Esophagus muscularis mucosa (tissue), 4 donors: ENCODE measurements at regions not wholly inside any gene's neighbourhood (a gene's known extent, or its start where the extent isn't known, plus 50 kb on each side); places are given as distances from the start of the nearest gene placed in this dataset.

ENCODE experiments used
- DNase-seq: peaks from one replicate; pipeline ENCODE4 v3.0.0-alpha.2; 2017; ENCODE audit errors: extremely low spot score
- H3K27ac ChIP-seq, 4 donors: fragments of 200-600 bp; sonication (generic); replicated peaks in 1 of 4; 1 replicate in 3 of 4; 2 replicates in 1 of 4; pipeline ENCODE4 v1.5.1; 2016 to 2019; ENCODE audit warnings: mild to moderate bottlenecking in 1 of 4
- H3K27me3 ChIP-seq, 4 donors: fragments of 200-600 bp; sonication (generic); one replicate each; pipeline versions ENCODE4 v1.5.1 to v1.6.0; 2016 to 2019
- H3K36me3 ChIP-seq, 4 donors: fragments of 200-600 bp; sonication (generic); one replicate each; pipeline ENCODE4 v1.5.1; 2016 to 2019
- H3K4me1 ChIP-seq, 4 donors: fragments of 200-600 bp; sonication (generic); one replicate each; pipeline ENCODE4 v1.5.1; 2016 to 2019
- H3K4me3 ChIP-seq, 4 donors: fragments of 200-600 bp; sonication (generic); 1 replicate in 2 of 4; 2 replicates in 2 of 4; pipeline ENCODE4 v1.5.1; 2016 to 2019; ENCODE audit warnings: mild to moderate bottlenecking in 4 of 4, moderate library complexity in 1 of 4
- H3K9me3 ChIP-seq, 4 donors: fragments of 200-600 bp; sonication (generic); 1 replicate in 3 of 4; 2 replicates in 1 of 4; pipeline ENCODE4 v1.5.1; 2016 to 2019
- EP300 ChIP-seq: sonication (generic); formaldehyde crosslinking; IDR thresholded peaks from one replicate; pipeline ENCODE4 v1.6.1; 2017; ENCODE audit warnings: antibody characterized with exemption
- POLR2A ChIP-seq: fragments of 450-650 bp; IDR thresholded peaks from one replicate; pipeline ENCODE4 v1.6.1; 2017; ENCODE audit warnings: antibody characterized with exemption, moderate library complexity, mild to moderate bottlenecking, low read depth
- POLR2AphosphoS5 ChIP-seq, 2 donors: sonication (generic); formaldehyde crosslinking; IDR thresholded peaks; one replicate each; pipeline ENCODE4 v1.6.1; 2017; ENCODE audit warnings: antibody characterized with exemption in 2 of 2
- WGBS: methylation state at CpG from one replicate; pipeline ENCODE4 v1.1.5; 2018; 5-methylcytosine and 5-hydroxymethylcytosine counted together
- intact Hi-C: fragments of 100-400 bp; cut with DNase I; formaldehyde crosslinking; loops from one replicate; pipeline ENCODE4 v1.15.1; 2023
- TF ChIP-seq, protein P1 (sequence below), 3 experiments: fragments of 200-600 bp in 2 of 3; fragments of 450-650 bp in 1 of 3; sonication (generic) in 2 of 3; IDR thresholded peaks; one replicate each; pipeline ENCODE4 v1.5.1; 2017 to 2019; ENCODE audit warnings: antibody characterized with exemption in 3 of 3, mild to moderate bottlenecking in 2 of 3, moderate library complexity in 1 of 3

DNA sequence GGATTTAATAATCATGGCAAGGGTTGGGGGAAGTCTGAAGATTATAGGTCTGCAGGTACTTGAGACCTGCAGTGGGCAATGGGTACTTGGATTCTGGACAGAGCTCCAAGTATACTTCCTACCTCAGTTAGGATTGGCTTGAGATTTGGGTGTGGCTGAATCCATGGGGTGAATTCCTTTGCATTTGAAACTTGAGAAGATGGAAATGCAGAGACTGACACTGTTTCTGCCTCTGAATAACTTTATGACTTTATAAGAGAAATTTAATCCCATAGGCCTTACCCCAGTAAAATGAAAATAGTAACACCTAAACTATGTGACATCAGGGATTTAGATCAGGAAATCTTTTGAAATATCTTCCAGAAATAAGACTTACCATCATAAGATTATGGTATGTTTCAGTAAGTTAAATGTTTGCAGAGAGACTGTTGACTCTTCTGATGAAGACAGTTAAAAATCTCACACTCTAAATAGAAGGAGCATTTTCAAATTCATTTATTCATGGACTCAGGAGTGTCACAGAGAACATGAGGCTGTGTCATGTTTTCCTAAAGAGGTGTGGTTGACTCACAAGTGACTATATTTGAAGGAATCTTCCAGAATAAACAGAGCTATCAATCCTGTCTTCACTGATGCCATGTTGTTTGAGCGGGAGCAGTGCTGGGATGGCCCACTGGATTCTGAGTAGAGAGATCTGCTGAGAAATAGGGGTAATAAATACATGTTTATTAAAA lies 513.5 kb upstream of the NR3C2 start:
- 81% methylated on average over 1 of the region's 1 CpG for WGBS
- TF ChIP-seq EP300 = no peak
- no peak for TF ChIP-seq POLR2AphosphoS5 (IDR thresholded peaks at IDR 0.05)
- TF ChIP-seq, protein P1, sequence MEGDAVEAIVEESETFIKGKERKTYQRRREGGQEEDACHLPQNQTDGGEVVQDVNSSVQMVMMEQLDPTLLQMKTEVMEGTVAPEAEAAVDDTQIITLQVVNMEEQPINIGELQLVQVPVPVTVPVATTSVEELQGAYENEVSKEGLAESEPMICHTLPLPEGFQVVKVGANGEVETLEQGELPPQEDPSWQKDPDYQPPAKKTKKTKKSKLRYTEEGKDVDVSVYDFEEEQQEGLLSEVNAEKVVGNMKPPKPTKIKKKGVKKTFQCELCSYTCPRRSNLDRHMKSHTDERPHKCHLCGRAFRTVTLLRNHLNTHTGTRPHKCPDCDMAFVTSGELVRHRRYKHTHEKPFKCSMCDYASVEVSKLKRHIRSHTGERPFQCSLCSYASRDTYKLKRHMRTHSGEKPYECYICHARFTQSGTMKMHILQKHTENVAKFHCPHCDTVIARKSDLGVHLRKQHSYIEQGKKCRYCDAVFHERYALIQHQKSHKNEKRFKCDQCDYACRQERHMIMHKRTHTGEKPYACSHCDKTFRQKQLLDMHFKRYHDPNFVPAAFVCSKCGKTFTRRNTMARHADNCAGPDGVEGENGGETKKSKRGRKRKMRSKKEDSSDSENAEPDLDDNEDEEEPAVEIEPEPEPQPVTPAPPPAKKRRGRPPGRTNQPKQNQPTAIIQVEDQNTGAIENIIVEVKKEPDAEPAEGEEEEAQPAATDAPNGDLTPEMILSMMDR (IDR thresholded peaks at IDR 0.05) = no peak
- TF ChIP-seq POLR2A = no peak

DNA sequence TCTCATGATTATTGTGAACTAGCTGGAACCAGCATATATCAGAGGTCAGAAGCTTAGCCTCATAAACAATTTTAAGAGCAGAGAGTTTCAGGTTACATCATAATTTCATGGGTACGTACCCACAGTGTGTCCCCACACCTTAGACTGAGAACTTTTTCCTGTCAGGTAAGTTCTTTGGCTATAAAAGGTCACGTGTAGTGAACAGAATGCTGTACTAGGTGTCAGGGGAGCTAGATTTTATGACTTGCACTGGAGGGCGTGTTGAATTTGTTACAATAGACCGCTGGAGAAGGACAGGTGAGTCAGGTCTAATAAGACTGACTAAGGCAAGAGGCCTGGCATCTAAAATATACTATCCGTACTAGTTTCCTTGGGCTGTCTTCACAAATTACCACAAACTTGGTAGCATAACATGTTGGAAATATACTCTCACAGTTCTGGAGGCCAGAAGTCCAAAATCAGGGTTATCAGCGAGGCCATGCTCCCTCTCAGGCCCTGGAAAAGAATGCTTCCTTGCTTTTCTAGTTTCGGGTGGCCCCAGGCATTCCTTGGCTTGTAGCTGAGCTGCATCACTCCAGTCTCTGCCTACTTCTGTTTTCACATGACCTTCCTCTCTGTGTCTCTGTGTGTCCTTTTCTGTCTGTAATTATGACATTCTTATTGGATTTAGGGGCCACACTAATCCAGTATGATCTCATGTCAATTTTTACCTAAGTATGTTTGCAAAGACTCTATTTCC lies 512.0 kb upstream of the NR3C2 start:
- intact Hi-C loops = no loop called here
- H3K27me3 ChIP-seq = no peaks in the 10 kb centered on the region
- 89% methylated on average over 7 of the region's 7 CpGs for WGBS

More for the DNA sequence above, 513.5 kb upstream of the NR3C2 start:
- no peak overlapping the region for H3K27ac ChIP-seq
- H3K4me1 ChIP-seq = no peaks in the 10 kb centered on the region
- H3K27me3 ChIP-seq = no peaks in the 10 kb centered on the region
- H3K36me3 ChIP-seq = no peaks in the 10 kb centered on the region
- no peak overlapping the region for H3K4me3 ChIP-seq
- no peaks in the 10 kb centered on the region for H3K9me3 ChIP-seq
- intact Hi-C loops = no loop called here
- no peak for DNase-seq

DNA sequence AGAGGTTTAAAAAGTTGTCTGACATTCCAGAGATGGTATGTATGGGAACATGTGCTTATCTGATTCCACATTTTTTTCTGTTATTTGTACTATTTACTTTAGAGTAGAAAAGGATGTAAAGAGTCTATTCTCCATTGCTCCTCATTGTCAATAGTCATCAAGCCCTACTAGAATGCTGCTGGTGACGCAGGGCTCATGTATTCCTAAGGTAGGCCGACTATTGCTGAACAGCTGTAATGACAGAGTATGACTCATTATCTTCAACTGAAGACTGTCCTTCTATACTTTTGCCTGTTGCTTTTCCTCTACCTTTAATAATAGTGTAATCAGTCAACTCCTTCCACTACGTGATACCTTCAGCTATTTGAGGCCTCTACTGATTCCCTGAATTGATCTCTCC lies 509.1 kb upstream of the NR3C2 start:
- DNase-seq = no peak
- no peaks in the 10 kb centered on the region for H3K9me3 ChIP-seq
- H3K27me3 ChIP-seq = no peaks in the 10 kb centered on the region
- intact Hi-C loops = no loop called here
- H3K4me1 ChIP-seq = peaks cover 0 to 7% (median 1%) of the 10 kb centered on the region in 4 donors
- H3K27ac ChIP-seq = no peak overlapping the region
- no peak overlapping the region for H3K4me3 ChIP-seq
- TF ChIP-seq POLR2A (no peak), EP300 (no peak), POLR2AphosphoS5 (IDR thresholded peaks at IDR 0.05) (no peak)
- TF ChIP-seq, protein P1 (IDR thresholded peaks at IDR 0.05) = no peak
- 63% methylated on average over 3 of the region's 3 CpGs for WGBS
- H3K36me3 ChIP-seq = no peaks in the 10 kb centered on the region

More for the DNA sequence above, 512.0 kb upstream of the NR3C2 start:
- no peak for TF ChIP-seq POLR2A
- no peak for TF ChIP-seq EP300
- TF ChIP-seq, protein P1 (IDR thresholded peaks at IDR 0.05) = no peak
- no peak for TF ChIP-seq POLR2AphosphoS5 (IDR thresholded peaks at IDR 0.05)
- H3K4me3 ChIP-seq = no peak overlapping the region
- peaks cover 0 to 7% (median 1%) of the 10 kb centered on the region in 4 donors for H3K4me1 ChIP-seq
- no peak for DNase-seq
- H3K27ac ChIP-seq = no peak overlapping the region
- no peaks in the 10 kb centered on the region for H3K9me3 ChIP-seq
- H3K36me3 ChIP-seq = no peaks in the 10 kb centered on the region

DNA sequence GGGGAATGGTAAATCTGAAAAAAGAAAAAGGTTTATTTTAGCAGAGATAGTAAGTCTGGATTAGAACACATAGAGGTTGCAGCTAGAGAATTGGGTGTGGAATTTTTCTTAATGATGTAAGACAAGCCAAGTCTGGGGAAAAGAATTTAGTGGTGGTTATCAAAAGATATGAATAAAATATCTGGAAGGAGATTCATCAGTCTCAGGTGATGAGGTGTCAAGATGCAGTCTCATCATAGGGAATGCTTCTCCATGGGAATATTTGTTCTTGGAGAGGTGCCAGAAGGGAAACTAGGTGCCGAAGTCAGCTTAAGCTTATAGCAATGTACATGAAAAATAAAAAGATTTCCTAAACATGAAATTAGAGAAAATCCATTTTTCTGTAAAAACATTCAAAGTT lies 504.1 kb upstream of the NR3C2 start:
- H3K4me3 ChIP-seq = no peak overlapping the region
- H3K27me3 ChIP-seq = no peaks in the 10 kb centered on the region
- WGBS = 86% methylated on average over 1 of the region's 1 CpG
- no peaks in the 10 kb centered on the region for H3K36me3 ChIP-seq
- intact Hi-C loops = no loop called here
- DNase-seq = no peak
- no peaks in the 10 kb centered on the region for H3K9me3 ChIP-seq
- peaks cover 0 to 7% (median 1%) of the 10 kb centered on the region in 4 donors for H3K4me1 ChIP-seq
- H3K27ac ChIP-seq = no peak overlapping the region
- TF ChIP-seq, protein P1 (IDR thresholded peaks at IDR 0.05) = no peak
- TF ChIP-seq POLR2AphosphoS5 (IDR thresholded peaks at IDR 0.05) = no peak
- TF ChIP-seq POLR2A = no peak
- no peak for TF ChIP-seq EP300
